ENCODE measurements at regions not wholly inside any gene's neighbourhood (a gene's known extent, or its start where the extent isn't known, plus 50 kb on each side); places are given as distances from the start of the nearest gene placed in this dataset.

DNA sequence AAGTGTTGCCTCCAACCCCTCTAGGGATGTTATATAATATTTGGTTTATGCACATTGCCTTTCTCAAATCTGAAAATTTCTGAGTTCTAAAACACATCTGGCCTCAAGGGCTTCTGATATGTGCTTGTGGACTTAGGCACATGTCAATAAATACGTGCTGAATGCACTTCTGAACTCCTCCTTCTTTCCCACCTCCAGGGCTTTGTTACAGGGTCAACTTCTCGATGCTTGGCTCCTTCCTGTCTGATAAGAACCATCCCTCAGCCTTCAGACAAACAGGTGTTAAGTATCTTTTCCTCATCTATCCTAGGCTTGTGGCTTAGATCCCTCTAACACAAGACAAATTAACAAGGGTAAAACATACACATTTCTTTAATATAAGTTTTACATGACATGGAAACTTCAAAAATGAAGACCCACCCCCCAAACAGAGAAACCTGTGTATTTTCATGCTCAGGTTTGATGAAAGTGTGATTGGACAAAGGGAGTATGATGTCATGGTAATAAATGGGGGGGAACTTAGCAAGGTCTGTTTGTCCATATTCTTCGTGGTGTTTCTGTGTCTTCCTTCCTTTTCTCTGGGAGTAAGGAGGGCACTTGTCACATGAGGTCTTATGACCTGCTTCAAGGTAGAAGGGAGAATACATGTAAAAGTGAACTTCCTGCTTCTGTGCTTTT lies 326.9 kb downstream of the CD83 start:
- DNase-seq, result no peak

DNA sequence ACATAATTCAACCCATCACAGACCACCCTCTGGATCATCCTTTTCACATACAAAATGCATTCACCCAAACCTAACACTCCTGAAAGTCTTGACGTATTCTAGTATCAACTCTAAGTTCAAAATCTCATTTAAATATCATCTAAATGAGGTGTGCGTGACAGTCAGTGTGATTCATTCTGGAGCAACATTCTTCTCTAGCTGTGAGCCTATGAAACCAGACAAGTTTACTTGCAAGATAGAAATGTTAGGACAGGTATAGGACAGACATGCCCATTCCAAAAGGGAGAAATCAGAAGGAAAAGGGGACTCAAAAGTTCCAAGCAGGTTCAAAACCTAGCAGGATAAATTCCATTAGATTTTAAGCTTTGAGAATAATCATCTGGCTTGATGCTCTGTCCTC lies 329.7 kb downstream of the CD83 start:
- DNase-seq, result no peak

DNA sequence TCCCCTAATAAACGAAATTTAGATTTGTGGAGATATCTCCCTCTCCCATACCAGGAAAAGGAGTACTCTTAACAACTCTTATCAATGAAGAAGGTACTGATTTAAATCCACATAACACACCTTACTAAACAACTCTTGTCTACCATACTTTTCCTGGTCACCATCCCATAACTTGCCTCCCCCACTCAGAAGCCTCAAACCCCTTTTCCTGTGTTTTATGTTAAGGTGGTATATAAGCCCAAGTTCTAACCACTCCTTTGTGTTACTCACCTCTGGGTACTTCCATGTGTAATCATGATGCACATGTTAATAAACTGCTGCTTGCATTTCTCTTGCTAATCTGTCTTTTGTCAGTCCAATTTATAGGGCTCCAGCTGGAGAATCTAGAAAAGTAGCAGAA lies 330.7 kb downstream of the CD83 start:
- DNase-seq, result no peak

DNA sequence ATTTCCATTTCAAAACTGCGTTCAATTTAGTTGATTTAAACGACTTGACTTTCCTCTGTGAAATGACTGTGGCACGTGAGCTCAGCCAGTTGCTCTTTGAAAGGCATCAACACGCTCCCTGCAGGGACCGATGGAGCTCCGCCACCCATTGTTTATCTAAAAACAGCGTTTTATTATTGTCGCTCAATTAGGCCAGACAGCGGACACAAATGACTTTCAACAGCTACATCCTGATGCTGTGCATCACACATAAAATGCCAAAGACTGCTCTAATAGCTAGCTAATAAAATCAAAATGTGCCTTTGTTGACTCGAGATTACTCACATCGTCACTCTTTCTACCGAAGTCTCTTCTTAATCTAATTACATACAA lies 332.5 kb downstream of the CD83 start:
- peak; percentile 41 for DNase-seq

DNA sequence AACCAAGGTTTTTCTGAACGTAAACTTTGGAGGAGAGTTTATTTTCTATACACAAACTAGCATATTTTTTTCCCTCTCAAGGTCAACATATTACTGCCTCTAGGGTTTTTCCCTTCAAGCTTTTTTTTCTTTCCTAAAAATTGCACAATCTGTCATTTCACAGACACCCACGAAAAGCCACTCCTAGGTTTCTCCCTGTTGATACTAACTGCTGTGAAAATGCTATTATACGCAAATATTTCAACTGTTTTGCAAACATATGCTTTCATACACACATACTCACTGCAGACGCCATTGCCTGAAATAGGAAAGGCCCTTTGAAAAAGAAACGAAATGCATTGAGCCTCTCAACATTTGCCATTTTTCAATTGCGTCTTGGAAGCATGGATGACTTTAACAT lies 333.0 kb downstream of the CD83 start:
- no peak for DNase-seq

DNA sequence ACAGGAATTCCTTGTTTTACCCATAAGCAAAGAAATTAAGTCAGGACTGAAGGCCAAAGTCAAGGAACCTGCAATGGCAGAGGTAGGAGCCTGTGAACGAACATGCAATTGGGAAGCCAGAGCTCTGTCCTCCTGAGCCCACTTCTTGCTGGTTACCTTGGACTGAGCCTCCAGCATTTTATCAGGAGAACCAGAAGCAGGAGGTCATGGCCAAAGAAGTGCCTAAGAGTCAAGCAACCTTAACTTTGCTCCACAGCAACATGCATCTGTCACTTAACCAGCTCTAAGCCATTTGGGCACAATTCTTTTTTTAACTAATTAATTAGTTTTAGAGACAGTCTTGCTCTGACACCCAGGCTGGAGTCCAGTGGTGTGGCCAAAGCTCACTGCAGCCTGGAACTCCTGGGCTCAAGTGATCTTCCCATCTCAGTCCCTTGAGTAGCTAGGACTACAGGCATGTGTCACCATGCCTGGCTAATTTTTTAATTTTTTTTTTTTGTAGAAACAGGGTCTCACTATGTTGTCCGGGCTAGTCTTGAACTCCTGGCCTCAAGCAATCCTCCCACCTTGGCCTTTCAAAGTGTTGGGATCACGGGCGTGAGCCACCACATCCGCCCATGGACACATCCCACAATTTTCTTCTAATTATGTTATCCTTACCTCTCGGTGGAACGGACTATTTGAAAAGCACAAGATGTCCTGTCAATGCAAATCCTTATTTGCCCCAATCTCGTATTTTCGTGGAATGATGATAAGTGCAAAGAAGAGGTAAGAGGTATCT lies 334.2 kb downstream of the CD83 start:
- DNase-seq, result no peak

DNA sequence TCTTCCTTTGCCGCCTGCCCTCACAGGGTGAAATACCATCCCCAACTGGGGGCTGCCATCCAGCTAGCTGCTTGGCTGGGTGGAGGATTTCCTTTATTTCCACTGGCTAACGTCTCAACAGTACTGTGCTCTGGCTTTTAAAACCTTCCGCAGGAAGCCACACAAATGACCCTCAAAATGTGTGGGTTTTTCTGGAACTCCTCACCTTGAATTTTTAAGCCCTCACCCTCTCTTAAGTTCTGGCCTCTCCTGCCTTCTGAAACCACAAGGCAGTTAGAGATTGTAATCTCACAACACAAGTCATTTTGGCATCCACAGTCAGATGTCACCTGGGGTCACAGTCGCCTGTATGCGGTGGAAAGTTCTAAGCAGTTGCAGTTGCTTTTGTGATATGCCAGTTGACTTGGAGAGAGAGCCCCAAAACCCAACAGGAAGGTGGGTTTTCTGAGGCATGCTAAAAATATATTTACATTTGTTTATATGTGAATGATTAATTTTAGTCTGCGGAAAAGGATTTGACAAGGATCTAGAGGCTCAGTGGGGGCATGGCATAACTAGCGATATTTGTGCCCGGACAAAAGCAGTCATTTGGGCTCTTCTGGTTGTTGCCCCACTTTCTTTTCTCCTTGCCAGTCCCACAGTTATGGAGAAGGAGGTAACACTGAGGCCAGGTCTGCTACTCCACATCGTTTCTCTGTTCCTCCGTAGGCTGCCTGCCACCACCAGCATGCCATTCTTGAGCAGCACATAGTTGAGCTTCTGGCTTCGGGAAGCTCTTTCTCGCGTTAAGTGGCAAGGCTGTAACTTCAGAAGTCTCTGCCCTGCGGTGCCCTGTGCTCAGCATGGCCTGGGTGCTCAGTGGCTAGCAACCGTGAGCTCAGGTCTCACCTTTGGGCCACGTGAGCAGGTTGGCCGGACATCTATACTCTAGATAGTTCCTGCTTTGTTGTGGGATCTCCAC lies 335.3 kb downstream of the CD83 start:
- no peak for DNase-seq

DNA sequence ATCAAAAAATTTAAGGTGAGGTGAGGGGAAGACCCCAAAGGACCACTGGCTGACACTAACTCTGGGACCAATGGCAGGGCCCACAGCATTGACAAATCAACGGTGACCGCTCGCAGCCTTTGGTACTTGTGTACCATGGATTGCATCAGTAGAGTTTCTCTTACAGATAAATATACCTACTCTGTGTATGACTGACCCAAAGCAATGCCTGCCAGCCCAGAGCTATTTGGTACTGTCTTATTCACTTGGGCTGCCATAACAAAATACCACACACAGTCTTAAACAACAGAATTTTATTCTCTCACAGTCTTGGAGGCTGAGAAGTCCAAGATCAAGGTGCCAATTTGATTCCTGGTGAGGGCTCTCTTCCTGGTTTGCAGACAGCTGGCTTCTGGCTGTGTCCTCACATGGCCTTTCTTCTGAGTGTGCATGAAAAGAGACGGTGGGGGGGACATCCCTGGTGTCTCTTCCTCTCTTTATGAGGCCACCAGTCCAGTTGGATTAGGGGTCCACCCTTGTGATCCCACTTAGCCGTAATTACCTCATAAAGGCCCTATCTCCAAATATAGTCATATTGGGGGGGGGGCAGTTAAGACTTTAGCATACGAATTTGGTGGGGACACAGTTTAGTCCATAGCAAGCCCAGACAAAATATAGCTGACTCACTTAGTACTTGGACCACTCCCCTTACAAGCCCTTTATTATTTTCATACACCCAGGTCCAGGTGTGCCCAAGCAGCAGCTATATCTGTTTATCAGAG lies 336.3 kb downstream of the CD83 start:
- no peak for DNase-seq

DNA sequence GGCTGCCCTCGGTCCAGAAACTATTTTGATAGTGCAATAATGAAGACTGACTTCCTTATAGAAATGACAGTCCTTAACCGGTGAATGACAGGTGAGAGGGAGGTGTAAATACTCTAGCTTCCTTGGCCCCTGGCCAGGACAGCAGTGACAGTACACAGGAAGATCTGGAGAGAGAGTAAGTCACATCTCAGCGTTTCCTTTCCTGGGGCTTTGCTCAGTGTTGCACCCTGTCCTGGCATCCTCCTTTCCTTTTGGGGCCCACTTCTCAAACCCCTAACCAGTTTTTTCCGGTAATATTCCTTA lies 336.9 kb downstream of the CD83 start:
- no peak for DNase-seq

DNA sequence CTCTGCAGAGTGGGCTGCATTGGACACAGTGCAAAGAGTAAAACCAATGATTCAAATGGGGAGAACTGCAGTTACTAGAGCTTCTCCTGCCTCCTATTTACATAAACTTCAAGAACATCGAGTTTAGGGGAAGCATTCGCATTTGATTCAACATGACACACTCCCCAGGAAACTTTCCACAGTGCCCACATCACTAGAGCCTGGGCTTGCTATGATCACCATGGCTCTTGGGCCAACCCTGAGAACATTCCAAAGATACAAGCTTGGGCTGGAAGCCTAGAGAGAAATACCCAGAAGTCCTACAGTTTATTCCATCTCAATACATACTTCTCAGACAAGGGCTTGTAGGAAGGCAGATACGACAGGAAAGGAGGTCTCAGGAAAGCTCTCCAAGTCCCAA lies 337.9 kb downstream of the CD83 start:
- DNase-seq, result no peak

DNA sequence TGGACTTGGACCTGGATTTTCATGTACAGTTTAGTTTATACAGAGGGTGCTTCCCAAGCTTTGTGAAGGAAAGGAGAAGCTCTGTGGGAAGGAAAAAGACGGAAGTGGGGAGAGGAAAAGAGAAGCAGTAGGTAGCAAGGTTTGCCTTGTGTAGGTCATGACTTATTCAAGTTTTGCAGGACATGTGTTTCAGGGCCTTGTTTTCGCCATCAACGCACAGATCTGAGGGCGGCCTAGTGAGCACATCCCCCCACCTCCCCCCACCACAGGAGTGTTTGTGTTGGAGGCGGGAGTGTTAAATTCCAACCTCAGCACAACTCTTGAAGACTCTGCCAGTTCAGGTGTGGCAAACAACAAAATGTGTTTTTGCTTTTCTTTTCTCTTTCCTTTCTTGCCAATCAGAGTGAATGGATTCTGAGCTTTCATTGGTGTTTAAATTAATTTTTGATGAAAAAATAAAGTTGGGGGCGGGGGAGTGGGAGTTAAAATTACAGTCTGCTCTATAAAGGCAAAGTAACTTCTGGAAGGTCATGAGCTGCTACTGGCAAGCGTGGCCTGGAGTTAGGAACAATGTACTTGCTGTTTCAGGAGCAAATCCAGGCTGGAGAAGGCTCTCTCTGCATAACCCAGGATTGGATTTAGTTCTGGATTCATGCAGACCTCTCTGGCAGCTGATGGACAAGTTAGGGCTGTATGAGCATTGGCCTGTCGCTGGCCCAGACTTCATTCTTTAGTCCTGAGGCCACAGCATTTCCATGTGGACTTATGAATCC lies 338.5 kb downstream of the CD83 start:
- no peak for DNase-seq

DNA sequence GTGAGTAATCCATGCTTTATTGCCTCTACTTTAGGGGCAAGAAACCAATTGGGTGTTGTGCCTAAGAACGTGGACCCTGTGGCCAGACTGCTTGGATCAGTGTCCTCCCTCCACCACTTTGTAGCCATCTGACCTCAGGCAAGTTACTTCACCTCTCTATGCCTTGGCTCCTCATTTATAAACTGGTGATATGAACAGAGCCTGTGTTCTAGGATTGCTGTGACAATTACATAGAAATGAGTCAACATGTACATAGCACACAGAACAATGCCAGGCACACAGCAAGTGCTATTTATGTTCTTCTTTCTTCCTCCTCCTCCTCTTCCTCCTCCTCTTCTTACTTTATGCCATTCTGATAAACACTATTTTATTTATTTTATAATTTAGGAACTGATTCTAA lies 339.4 kb downstream of the CD83 start:
- no peak for DNase-seq

DNA sequence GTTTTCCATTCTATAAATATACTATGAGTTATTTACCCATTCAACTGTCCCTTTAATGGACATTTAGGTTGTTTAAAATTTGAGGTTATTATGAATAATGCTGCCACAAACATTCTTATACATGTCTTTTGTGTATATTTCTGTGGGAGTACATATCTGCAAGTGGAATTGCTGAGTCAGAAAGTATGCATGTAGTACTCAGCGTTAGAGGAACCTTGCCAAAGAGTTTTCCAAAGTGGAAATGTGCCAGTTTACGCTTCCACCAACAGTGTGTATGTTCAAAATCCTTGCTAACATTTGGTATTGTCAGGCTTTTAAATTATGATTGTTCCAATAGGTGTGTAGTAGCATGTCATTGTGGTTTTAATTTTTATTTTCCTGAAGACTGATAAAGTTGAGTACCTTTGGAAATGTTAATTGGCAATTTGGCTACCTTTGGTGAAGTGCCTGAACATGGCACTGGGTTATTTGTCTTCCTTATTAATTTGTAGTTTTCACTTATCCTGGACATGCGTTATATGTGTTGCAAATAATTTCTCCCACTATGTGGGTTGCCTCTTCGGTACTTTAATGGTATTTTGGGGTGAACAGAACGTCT lies 341.2 kb downstream of the CD83 start:
- DNase-seq, result no peak

DNA sequence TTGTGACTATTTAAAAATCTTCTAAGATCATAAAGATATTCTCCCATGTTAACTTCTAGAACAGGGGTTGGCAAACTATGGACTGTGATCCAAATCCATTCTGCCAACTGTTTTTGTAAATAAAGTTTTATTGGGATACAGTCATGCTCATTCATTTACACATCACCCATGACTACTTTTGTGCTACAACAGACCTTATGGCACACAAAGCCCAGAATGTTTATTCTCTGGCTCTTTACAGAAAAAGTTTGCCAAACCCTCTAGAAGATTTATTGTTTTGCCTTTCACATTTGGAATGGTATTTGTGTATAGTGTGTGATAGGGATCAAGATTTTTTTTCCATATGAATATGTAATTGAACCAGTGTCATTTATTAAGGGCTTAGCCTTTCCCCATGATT lies 341.7 kb downstream of the CD83 start:
- DNase-seq, result no peak

DNA sequence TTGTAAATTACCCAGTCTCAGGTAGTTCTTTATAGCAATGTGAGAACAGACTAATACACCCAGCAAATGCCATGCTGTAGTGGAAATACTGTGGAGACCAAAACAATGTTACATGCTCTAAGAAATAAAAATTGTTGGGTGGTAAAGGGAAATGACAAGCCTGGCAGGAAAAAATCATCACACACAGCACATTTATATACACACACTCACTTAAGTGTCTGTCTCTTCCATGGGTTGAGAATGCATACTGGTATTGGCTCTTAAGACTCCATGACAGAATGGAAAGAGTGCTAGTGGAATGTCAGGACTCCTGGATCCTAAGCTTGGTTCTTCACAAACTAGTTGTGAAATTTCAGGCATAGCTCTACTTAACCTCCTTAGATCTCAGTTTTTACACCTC lies 343.0 kb downstream of the CD83 start:
- DNase-seq, result no peak

DNA sequence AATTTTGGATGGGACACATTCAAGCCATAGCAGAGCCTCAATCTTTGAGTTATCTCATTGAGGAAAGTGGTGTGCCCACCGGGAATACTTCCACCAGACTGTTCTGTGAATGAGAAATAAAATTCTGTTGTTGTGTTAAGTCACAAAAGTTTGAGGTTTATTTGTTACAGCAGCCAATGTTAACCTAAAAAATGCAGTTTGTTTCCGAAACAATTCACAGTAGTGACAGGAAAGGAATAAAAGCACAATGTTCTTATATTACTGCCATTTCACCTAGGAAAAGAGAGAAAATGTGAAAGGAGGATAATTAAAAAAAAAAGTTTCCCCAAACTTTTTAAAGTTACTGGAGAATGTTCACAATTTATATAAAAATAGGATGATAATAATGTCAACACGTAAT lies 344.6 kb downstream of the CD83 start:
- DNase-seq, result no peak

DNA sequence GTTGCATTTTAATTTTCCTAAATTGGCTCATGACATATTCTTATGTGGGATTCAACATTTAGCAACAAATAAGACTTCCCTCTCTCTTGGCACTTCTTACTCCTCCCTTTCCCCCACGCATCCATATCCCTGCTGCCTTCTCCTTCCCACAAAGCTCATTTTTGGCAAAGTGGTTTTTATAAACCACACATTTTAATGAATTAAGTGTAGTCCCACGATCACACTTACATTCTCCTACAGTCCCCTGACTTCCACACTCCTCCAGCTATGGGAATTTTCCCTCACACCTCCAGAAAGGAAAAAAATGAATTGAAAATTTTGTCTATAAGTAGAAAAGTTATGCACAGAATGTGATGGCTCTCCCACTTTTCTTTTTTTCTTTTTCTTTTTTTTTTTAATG lies 345.0 kb downstream of the CD83 start:
- no peak for DNase-seq

DNA sequence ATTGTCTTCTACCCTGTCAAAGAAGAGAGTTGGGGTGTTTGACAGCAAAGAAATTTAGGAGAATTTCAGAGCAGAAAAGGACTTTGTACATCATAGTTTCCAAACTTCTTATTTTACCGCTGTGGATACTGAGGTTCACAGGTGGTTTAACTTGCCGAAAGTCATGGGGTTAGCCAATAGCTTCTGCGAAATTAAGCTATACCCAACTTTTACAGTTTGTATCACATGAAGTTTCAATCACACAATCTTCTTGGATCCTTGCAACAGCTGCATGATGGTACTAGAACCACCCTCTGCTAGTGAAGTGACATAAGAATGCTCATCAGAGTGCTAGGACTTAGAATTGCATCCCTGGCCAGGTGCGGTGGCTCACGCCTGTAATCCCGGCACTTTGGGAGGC lies 345.5 kb downstream of the CD83 start:
- no peak for DNase-seq

DNA sequence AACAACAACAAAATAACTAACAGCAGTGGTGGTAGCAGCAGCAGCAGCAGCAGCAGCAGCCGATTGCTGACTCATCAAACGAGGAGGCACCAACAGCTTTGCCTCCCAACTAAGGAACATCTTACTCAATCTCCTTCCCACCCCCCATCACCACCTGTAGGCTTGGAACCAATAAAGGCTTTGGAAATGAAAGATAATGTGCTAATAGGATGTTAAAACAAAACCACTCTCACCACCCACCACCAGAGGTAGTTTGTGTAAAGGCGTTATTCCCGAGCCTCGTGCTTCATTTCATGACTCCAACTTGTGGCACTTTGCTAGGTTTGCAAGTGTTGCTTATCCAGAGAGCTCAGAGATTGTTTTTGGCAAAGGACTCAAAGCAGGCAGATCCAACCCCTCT lies 346.5 kb downstream of the CD83 start:
- DNase-seq, result no peak

DNA sequence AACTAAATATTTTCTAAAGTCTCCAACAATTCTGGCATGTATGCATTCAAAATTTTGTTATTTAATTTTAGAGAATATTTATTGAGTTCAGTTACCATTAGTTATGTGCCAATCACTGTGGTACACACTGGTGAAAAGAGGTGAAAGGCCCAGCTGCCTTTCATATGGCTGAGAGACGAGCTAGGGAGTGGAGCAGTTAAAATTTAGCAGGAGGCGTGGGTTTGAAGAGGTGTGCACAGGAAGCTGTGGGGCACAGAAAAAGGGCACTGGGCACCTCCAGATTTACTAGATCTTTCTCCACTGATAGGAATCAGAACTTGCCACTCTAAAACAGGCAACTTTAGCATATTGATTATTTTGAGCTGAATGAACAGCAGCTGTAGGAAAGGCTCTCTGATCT lies 347.1 kb downstream of the CD83 start:
- DNase-seq, result no peak

DNA sequence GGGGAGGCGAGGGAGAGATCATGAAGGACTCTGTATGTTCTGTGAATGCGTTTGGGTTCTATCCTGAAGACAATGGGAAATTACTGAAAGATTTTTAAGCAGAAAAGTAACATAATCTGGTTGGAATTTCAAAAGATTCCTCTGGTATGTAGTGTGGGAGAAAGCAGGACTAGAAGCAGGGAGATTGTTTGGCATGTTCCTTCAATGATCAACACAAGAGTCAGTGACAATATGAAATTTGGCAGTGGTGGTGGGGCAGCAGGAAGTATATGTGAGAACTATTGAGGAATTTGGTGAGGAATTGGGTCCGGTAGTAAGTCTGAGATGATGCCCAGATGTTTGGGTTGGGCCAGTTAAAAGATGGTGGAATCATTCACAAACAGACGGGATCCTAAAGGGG lies 348.7 kb downstream of the CD83 start:
- no peak for DNase-seq

DNA sequence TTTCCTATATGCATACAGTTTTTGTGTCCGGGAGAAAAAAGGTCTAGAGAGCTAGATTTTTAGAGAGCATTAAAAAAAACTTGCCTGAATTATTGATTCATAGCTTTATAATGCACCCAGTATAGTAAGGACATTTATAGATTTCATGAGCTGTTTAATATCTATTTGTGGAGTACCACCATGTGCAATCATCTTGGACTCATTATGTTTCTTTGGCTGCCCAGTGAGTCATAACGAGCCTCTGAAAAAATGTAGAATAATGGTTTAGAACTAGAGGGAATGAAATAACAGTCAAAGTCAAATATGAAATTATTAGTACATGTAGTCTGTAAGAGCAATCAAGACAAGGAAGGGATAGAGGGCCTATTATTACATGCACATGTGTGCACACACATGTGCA lies 350.0 kb downstream of the CD83 start:
- DNase-seq, result no peak
